ENCODE measurements at regions not wholly inside any gene's neighbourhood (a gene's known extent, or its start where the extent isn't known, plus 50 kb on each side); places are given as distances from the start of the nearest gene placed in this dataset.

DNA sequence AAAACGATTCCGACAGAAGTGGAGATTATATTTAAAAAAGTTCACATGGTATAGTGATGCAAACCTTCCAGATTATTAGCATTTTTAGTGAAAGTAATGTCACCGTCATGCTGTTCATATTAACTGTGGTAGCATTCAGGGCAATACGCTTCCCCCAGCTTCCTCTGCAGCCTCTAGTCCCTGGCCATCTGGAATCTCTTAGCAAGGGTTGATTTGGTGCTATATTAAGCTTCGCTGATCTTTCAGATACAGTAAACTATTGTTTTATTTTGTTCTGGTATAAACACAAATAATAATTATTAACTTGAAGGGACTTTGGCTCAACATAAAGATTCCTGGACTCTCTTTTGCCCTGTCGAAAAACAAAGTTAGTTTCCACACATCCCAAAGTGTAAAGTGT lies 1080.5 kb upstream of the TENM3 start:
- DNase-seq (ENCODE audit: low read depth in 2 of 2) = no peak

- DNase-seq (ENCODE audit: low read depth in 2 of 2) = no peak
These were observed 1076.3 kb upstream of the TENM3 start for GRCh38 chr4:181166742-181167399.

DNA sequence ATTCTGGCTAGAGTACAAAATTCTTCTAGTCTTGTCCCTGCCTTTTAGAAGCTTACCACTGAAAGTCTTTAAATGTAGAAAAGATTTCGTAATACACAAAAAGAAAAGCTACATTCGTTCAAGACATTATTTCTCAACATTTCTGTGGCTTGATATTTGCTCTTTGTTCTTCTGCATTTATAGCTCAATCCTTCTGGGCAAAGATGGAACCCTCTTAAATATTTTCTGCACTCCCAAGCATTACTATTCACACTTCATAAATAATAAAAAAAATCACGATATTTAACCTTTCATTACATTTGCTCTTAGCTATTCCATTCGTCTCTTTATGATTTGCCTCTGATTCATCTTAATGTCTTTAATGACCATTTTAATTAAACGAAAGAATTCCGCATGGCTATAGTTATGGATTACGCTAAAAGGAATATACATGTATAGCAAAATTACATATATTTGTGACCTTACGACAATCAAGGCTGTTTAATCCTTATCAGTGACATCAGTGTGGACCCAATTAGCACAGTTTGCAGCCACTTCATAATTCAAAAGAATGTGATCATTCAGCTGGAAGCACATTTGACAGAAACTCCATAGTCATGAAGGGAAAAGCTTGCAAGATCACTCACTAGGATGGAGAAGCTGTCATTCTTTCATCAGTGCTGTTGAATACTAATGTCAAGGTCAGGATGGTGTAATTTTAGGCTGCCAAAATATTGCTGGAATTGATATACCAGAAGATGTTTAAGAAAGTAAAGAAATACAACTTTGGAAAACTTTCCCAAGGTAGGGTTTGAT lies 1075.0 kb upstream of the TENM3 start:
- no peak for DNase-seq (ENCODE audit: low read depth in 2 of 2)

GRCh38 chr4:181173046-181173445 lies 1070.2 kb upstream of the TENM3 start:
- no peak for DNase-seq (ENCODE audit: low read depth in 2 of 2)

- no peak for DNase-seq (ENCODE audit: low read depth in 2 of 2)
These were observed 1066.9 kb upstream of the TENM3 start for GRCh38 chr4:181176306-181176705.

- DNase-seq (ENCODE audit: low read depth in 2 of 2) = no peak
These were observed 1061.9 kb upstream of the TENM3 start for GRCh38 chr4:181181331-181181730.

DNA sequence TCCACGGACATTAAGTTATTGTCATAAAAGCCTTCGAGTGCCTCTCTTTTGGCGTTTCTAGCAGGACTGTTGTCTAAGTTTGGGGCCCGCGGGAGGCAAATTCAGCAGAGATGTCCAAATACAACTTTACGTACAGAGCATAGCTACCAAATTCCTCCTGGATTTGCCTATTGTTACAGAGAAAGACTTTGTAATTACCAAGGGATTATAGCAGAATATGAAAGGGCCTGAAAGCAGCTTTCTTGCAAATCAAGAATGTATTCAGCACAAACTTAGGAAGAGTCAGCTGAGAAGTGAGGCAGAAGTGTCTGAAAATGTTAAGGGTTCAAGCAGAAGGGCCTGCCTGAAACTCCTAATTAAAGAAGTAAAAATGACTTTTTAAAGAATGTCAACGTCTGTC lies 1053.5 kb upstream of the TENM3 start:
- no peak for DNase-seq (ENCODE audit: low read depth in 2 of 2)

DNA sequence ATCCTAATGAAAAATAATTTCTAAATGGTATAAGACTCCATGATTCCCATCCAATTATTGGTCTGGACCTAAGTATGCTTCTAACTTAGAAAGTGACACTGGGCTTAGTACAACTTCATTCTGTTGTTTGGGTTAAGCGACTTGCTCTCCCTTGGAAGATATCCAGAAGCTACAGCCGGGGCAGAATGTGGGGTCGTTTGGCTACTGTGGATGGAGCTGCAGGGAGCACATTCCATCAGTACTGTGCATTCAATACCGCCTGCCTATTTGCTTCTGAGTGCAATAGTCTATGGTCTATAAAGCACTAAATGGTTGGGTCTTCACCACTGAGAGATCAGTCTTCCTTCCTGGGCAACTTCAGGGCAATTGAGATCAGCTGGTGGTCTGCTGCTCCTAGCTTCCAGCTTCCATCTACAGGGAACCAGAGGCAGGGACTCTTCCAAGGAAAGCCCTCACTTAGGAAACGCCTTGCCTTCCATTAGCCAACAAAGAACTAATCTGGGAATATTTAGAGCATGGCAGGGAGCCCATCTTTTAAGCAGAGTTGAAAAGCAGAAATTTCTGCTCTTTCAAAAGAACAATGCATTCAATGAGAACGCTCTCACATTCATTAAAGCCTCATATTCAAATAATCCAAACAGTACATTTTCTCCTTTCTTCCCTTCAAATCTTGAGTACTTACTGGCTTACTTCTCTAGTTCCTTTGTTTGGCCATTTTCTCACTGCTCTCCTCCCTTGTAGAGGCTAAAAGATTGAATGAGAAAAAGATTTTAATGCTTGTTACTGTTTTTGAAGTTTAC lies 1049.9 kb upstream of the TENM3 start:
- DNase-seq (ENCODE audit: low read depth in 2 of 2) = no peak

GRCh38 chr4:181194096-181194495 lies 1049.1 kb upstream of the TENM3 start:
- no peak for DNase-seq (ENCODE audit: low read depth in 2 of 2)

DNA sequence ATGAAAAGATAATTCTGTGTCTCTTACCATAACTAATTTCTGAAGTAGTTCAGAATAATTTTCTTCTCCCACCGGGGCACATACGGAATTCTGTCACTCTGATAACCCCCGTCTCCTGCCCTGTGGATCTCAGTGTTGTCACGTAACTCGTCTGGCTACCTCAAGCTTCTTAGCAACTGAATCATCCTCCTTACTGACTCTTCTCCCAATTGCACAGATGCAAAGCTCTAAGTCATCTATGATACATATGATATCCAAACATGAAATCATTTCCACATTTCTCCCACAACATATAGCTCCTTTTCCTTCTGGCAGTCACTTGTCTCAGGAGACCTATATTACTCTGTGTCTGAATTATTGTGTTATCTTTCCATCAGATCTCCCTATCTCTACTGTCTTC lies 1043.1 kb upstream of the TENM3 start:
- no peak for DNase-seq (ENCODE audit: low read depth in 2 of 2)

GRCh38 chr4:181202240-181202639 lies 1041.0 kb upstream of the TENM3 start:
- DNase-seq (ENCODE audit: low read depth in 2 of 2) = no peak

- no peak for DNase-seq (ENCODE audit: low read depth in 2 of 2)
These were observed 1039.1 kb upstream of the TENM3 start for GRCh38 chr4:181204109-181204508.

DNA sequence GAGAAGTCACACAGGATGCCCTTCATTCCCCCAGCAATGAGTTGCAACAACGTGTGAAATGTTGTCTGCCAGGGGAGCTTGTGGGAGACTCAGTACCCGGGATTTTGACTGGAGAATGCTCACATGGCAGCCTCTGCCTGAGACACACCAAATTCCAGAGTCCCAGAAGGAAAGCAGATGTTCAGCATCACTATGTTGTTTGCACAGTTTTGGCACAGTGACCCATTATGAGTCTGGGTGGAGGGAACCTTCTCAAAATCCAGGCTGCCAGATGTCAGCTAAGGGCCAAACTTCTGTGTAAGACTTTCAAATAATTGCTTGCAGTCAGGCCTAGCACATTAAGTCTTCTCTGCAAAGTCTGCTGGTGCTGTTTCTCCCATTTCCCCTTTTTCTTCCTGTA lies 1029.7 kb upstream of the TENM3 start:
- no peak for DNase-seq (ENCODE audit: low read depth in 2 of 2)

- no peak for DNase-seq (ENCODE audit: low read depth in 2 of 2)
These were observed 1026.7 kb upstream of the TENM3 start for GRCh38 chr4:181216501-181216900.

DNA sequence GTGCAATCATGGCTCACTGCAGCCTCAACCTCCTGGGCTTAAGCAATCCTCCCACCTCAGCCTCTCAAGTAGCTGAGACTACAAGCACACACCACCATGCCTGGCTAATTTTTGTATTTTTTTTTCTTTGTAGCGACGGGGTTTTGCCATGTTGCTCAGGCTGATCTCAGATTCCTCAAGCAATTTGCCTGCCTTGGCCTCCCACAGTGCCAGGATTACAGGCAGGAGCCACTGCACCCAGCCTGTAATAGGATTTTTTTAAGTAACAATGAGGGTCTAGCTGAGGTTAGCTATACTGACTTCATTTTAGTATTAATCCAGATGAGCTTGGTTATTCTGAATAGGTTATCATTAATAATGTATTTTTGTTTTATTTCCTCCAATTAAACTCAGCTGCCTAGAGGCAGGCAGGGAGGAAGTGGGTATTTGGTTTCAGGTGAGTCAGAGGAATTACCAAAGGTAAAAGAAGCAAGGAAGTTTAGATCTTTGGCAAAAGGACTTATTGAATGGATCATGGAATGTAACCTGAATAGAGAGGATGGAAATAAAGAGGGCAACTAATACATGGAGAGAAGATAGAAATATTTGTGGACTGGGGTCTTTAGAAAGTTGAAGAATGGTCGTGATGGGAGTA lies 1023.3 kb upstream of the TENM3 start:
- no peak for DNase-seq (ENCODE audit: low read depth in 2 of 2)

DNA sequence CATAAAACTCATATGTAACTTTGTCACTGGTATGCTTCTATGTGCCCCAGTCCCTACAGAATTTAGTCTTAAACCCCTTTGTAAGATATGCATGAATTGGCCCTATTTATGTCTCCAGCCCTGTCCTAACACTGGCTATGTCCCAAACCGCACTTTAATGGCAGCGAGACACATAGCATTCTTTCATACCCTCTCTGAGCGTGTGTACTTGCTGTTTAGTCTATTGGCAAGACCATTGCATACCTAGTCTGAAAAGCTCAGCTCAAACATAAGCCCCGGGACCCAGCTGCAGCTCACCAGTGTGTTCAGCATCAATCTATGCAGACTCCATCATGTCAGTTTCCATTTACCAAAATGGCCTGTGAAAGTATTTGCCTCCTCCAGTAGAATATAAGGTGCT lies 1018.4 kb upstream of the TENM3 start:
- DNase-seq (ENCODE audit: low read depth in 2 of 2) = no peak

GRCh38 chr4:181225616-181226261 lies 1017.5 kb upstream of the TENM3 start:
- no peak for DNase-seq (ENCODE audit: low read depth in 2 of 2)

GRCh38 chr4:181234951-181235680 lies 1008.1 kb upstream of the TENM3 start:
- no peak for DNase-seq (ENCODE audit: low read depth in 2 of 2)

DNA sequence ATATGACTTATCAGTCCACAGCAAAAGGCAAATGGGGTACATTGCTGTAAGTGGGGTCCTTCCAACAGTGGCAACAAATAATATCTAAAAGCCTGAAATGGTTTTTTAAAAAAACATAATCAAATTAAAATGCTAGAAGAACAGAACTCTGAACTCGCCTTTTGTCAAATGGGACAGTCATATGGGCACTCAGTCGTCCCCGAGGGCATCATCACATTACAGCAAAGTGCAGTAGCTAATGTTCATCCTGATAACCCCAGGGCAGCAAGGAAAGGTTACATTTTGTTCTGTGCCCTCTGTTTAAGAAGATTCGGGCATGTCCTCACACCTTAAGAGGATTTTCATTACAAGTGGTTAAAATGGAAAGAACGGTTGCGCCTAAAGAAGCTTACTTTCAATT lies 997.9 kb upstream of the TENM3 start:
- DNase-seq (ENCODE audit: low read depth in 2 of 2) = no peak

GRCh38 chr4:181249031-181249430 lies 994.2 kb upstream of the TENM3 start:
- DNase-seq (ENCODE audit: low read depth in 2 of 2) = no peak

- DNase-seq (ENCODE audit: low read depth in 2 of 2) = no peak
These were observed 988.4 kb upstream of the TENM3 start for GRCh38 chr4:181254771-181255170.

Measured in stimulated activated CD4-positive, alpha-beta T cell treated with anti-CD3 and anti-CD28 coated beads, Interleukin-1b, Interleukin-23, amount 100 ng/mL, for 4 hours (primary cell).